ENCODE measurements at regions not wholly inside any gene's neighbourhood (a gene's known extent, or its start where the extent isn't known, plus 50 kb on each side); places are given as distances from the start of the nearest gene placed in this dataset.

GRCh38 chr11:95283146-95283545 is 52.1 kb upstream of the SESN3 start:
- Histone ChIP-seq H3K4me3 (ENCODE audit: low read length) (no peak overlapping the region), H3K9ac (ENCODE audit: low read depth, low read length) (no peak overlapping the region), H3K4me1 (ENCODE audit: insufficient read depth, low read length) (peaks cover 45% of the 10 kb centered on the region), H3K27me3 (ENCODE audit: insufficient read depth, low read length) (no peaks in the 10 kb centered on the region), H3K9me3 (ENCODE audit: insufficient read depth, low read depth, low read length) (peaks cover 3% of the 10 kb centered on the region; the same call in 1 of the 2 replicates), H3K27ac (ENCODE audit: low read depth, low read length) (no peak overlapping the region), H3K36me3 (ENCODE audit: insufficient read depth, low read length) (no peaks in the 10 kb centered on the region)
- 95% methylated on average over 3 of the region's 3 CpGs for WGBS

DNA sequence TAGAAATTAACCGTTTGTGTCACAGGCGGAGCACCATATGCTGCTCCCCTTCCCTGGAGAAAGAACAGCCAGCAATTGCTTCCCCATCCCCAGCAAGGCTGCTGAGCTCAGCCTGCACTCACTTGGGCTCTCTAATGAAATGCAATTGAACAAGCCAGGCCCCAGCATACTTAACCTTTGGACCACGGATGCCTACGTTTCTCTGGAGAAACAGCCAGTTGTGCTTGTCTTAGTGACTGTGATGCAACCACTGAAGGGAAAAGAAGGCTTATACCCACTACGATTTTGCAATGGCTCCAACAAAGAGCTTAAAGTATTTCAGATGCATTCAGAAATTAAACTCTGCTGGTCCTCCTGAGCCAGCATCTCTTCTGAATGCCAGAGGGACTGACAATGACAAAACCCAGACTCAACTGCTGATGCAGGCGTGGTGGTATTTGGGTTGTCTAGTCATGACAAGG is 51.3 kb upstream of the SESN3 start:
- peak overlapping the region; percentile 50; the same call in 1 of the 2 replicates for H3K27ac ChIP-seq (ENCODE audit: low read depth, low read length)

More for the DNA sequence above, 51.3 kb upstream of the SESN3 start:
- peaks cover 3% of the 10 kb centered on the region; the same call in 1 of the 2 replicates for H3K9me3 ChIP-seq (ENCODE audit: insufficient read depth, low read depth, low read length)
- no peak overlapping the region for H3K4me3 ChIP-seq (ENCODE audit: low read length)
- H3K27me3 ChIP-seq (ENCODE audit: insufficient read depth, low read length) = no peaks in the 10 kb centered on the region
- no peaks in the 10 kb centered on the region for H3K36me3 ChIP-seq (ENCODE audit: insufficient read depth, low read length)
- H3K9ac ChIP-seq (ENCODE audit: low read depth, low read length) = no peak overlapping the region
- peaks cover 48% of the 10 kb centered on the region for H3K4me1 ChIP-seq (ENCODE audit: insufficient read depth, low read length)
- WGBS = 46% methylated on average over 6 of the region's 6 CpGs

Measured in HUES64 (cell line).